Fibroblast of peridontal ligament (primary cell): ENCODE measurements at regions not wholly inside any gene's neighbourhood (a gene's known extent, or its start where the extent isn't known, plus 50 kb on each side); places are given as distances from the start of the nearest gene placed in this dataset.
A peak's percentile ranks its signal among the peaks of the same experiment; 100 is the strongest.

ENCODE experiments used
- DNase-seq: peaks from one replicate; pipeline ENCODE4 v3.0.0-alpha.2; 2010; ENCODE audit errors: extremely low read depth

DNA sequence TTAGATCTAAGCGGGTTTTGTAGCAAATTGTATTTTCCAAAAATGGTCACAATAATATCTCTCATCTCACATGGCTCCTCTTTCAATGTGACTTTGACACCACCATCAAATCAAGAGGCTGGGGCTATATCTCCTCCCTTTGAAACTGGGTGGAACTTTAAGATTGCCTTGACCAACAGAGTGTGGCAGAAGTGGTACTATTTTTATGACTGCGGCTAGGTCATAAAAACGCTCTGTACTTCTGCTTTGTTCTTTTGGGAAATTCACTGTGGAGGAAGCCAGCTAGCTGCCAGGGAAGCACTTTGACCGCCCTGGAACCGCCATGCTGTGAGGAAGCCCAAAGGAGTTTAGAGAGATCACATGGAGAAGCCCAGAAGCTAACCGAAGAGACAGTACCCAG, 50.7 kb upstream of the ACOT11 start:
- DNase-seq = no peak

GRCh38 chr1:54495954-54496353, 52.1 kb upstream of the ACOT11 start:
- DNase-seq = no peak

GRCh38 chr1:54493608-54494007, 54.4 kb upstream of the ACOT11 start:
- DNase-seq = no peak

GRCh38 chr1:54490361-54491248, 57.4 kb upstream of the ACOT11 start:
- no peak for DNase-seq

GRCh38 chr1:54489627-54490250, 58.3 kb upstream of the ACOT11 start:
- DNase-seq = no peak

- DNase-seq = peak; percentile 64
Measured at GRCh38 chr1:54488779-54489626, 59.0 kb upstream of the ACOT11 start.

- peak; percentile 78 for DNase-seq
Measured at GRCh38 chr1:54488065-54488750, 59.8 kb upstream of the ACOT11 start.

- no peak for DNase-seq
Measured at GRCh38 chr1:54487571-54488050, 60.4 kb upstream of the ACOT11 start.

GRCh38 chr1:54486907-54487306, 61.1 kb upstream of the ACOT11 start:
- no peak for DNase-seq

- no peak for DNase-seq
Measured at GRCh38 chr1:54485416-54485815, 62.6 kb upstream of the ACOT11 start.

- no peak for DNase-seq
Measured at GRCh38 chr1:54483875-54484437, 64.1 kb upstream of the ACOT11 start.

- DNase-seq = no peak
Measured at GRCh38 chr1:54481201-54481884, 66.7 kb upstream of the ACOT11 start.

DNA sequence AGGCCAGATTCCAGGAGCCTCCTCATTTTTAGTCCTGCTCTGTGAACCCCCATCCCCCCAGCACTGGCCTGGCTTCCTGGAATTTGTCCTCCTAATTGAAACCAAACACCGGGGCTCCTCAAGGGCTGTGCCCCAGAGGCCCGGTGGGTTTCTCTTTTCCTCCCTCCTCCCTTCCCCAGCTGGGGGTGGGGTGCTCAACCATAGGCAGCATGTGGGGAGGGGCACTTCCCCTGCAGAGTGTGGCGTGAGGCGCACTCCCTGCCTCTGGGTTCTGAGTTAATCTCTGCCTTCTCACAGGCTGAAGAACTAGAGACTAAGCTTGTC, 67.5 kb upstream of the ACOT11 start:
- peak; percentile 21 for DNase-seq

GRCh38 chr1:54479841-54480524, 68.0 kb upstream of the ACOT11 start:
- DNase-seq = no peak

- DNase-seq = no peak
Measured at GRCh38 chr1:54479251-54479650, 68.8 kb upstream of the ACOT11 start.

DNA sequence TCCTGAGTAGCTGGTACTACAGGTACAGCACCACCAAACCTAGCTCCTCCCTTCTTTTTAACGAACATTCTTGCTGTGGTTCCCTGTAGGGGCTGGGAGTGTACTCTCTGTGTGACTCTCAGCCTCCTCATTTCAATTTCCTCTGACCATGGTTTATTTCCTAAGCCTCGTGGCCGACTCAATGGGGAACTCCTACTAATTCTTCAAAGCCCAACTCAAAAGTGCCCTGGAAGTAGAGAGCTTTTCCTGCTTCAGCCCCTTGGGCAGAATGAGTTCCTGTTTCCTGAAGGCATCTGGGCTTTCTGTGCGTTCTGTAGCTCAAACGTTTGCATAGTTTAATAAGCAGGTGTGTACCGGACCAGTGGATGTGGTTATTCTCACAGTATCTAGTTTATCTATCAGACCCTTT, 70.9 kb upstream of the ACOT11 start:
- DNase-seq = no peak

DNA sequence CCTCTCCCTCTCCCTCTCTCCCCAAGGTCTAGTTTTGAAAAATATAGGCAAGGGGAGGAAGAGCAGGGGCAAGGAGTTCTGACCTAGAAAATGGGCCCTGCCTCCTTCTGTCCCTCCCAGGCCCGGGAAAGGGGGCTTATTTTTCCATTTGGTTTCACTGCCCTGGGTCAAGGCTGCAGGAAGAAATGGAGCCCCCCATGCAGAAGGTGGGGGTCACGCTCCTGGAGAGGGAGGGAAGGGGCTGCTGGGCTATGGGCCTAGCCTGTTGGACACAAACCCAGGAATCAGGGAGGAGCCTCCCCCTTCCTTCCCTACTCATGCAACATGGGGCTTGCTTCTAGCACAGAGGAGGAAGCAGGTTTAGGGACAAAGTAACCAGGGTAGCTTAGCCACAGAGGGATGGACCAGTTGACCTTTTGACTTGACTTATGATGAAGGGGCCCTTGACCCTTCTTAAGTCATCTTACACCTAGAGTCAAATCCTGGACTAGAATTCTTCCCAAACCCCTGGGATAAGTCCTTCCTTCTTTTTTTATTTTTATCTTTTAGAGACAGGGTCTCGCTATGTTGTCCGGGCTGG, 70.4 kb upstream of the SSBP3 start:
- DNase-seq = no peak

DNA sequence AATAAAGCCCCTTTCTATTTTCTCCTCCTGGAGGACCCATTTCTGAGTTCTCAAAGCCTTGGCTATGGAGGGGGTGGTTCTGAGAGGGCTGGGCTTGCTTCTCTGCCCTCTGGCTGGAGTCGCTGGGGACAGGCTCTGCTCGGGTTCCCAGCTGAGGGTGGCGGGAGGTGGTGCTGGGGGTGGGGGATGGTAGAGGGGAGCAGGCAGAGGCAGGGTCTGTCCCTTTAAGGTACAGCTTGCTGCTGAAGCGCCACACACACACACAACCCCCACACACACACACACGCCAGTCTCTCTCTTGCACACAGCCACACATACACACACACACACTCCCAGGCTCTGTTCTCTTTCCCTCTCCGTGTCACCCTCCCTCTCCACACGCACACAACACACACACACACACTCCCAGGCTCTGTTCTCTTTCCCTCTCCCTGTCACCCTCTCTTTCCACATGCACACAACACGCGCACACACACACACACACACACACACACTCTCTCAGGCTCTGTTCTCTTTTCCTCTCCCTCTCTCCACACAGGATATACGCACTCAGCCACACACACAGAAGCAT, 69.8 kb upstream of the SSBP3 start:
- DNase-seq = no peak

DNA sequence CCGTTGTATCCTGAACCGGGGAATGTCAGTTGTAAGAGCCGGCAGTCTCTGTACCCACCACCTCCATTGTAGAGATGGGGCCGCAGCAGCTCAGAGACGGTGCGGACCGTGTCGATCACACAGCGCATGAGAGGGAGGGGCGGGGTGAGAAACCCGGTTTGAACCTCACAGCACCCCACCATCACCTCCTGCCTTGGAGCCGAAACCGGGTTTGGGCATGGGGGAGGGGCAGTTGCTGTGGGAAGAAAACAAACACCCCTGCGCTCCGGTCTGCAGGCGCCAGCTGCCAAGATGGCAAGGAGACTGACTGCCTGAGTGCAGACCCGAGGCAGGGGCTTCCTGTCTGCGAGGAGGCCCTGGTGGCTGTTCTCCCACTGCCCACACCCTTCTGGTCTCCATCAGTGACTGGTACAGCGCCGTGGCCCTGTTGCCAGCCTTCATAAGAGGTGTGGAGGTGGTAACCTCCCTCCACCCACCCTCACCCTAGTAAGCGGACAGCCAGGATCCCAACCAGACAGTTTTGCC, 69.2 kb upstream of the SSBP3 start:
- no peak for DNase-seq
